CD8-positive, alpha-beta memory T cell (primary cell): ENCODE measurements at regions not wholly inside any gene's neighbourhood (a gene's known extent, or its start where the extent isn't known, plus 50 kb on each side); places are given as distances from the start of the nearest gene placed in this dataset.

Source experiments
- CTCF ChIA-PET: fragments of 350-600 bp; sonication (Branson Sonifier 250); formaldehyde crosslinking; loops from one replicate; lab custom pipeline; 2021; ENCODE audit warnings: antibody characterized with exemption; lab: Charles Lee
- POLR2A ChIA-PET: fragments of 350-600 bp; sonication (Branson Sonifier 250); formaldehyde crosslinking; loops from one replicate; lab custom pipeline; 2021; ENCODE audit warnings: antibody characterized with exemption; lab: Charles Lee
- DNase-seq, 5 donors: peaks; one replicate each; pipeline versions ENCODE4 v3.0.0 to v3.0.0-alpha.2; 2020 to 2022; ENCODE audit warnings: mixed read lengths in 1 of 5
- H3K27ac ChIP-seq: one replicate; pipeline ENCODE4 v1.7.0; 2013; ENCODE audit warnings: low read depth, mild to moderate bottlenecking, low read length, moderate library complexity
- H3K27me3 ChIP-seq: 2 replicates; pipeline ENCODE4 v1.7.0; 2013; ENCODE audit warnings: low read length, mild to moderate bottlenecking; ENCODE audit not compliant: insufficient read depth, poor library complexity, severe bottlenecking
- H3K36me3 ChIP-seq: 2 replicates; pipeline ENCODE4 v1.7.0; 2013; ENCODE audit warnings: mild to moderate bottlenecking, low read length, moderate library complexity; ENCODE audit not compliant: insufficient read depth
- H3K4me1 ChIP-seq: 2 replicates; pipeline ENCODE4 v1.7.0; 2013; ENCODE audit warnings: mild to moderate bottlenecking, low read length, moderate library complexity; ENCODE audit not compliant: insufficient read depth
- H3K4me3 ChIP-seq: 2 replicates; pipeline ENCODE4 v1.7.0; 2013; ENCODE audit warnings: mild to moderate bottlenecking, low read length
- H3K9me3 ChIP-seq: 2 replicates; pipeline ENCODE4 v1.7.0; 2013; ENCODE audit warnings: mild to moderate bottlenecking, low read length
- H3K27ac Mint-ChIP-seq, 8 donors: one replicate each; pipeline ENCODE4 v1.8.0; 2020 to 2021; ENCODE audit warnings: mixed read lengths in 8 of 8, mild to moderate bottlenecking in 6 of 8, inconsistent platforms in 3 of 8, moderate library complexity in 3 of 8
- H3K27me3 Mint-ChIP-seq, 2 donors: one replicate each; pipeline ENCODE4 v1.8.0; 2020 to 2021; ENCODE audit warnings: mixed read lengths in 2 of 2, mild to moderate bottlenecking in 1 of 2, moderate library complexity in 1 of 2
- H3K36me3 Mint-ChIP-seq, 3 donors: one replicate each; pipeline ENCODE4 v1.8.0; 2020 to 2021; ENCODE audit warnings: mixed read lengths in 3 of 3, inconsistent platforms in 1 of 3, mild to moderate bottlenecking in 1 of 3
- H3K4me1 Mint-ChIP-seq, 3 donors: one replicate each; pipeline ENCODE4 v1.8.0; 2020 to 2021; ENCODE audit warnings: mixed read lengths in 3 of 3, inconsistent platforms in 1 of 3, mild to moderate bottlenecking in 1 of 3
- H3K4me3 Mint-ChIP-seq, 7 donors: one replicate each; pipeline ENCODE4 v1.8.0; 2020 to 2021; ENCODE audit warnings: mixed read lengths in 7 of 7, mild to moderate bottlenecking in 6 of 7, moderate library complexity in 4 of 7, inconsistent platforms in 2 of 7
- H3K9me3 Mint-ChIP-seq, 5 donors: one replicate each; pipeline ENCODE4 v1.8.0; 2020 to 2022; ENCODE audit warnings: mixed read lengths in 5 of 5, mild to moderate bottlenecking in 3 of 5, moderate library complexity in 2 of 5, inconsistent platforms in 1 of 5

- Mint-ChIP-seq H3K4me3 (no peak overlapping the region), H3K36me3 (no peaks in the 10 kb centered on the region), H3K4me1 (no peaks in the 10 kb centered on the region), H3K27ac (no peak overlapping the region), H3K9me3 (peaks cover 0 to 10% (median 6%) of the 10 kb centered on the region in 5 donors), H3K27me3 (peaks cover 0 to 5% of the 10 kb centered on the region in 2 donors)
- Histone ChIP-seq H3K9me3 (no peaks in the 10 kb centered on the region), H3K4me3 (no peak overlapping the region), H3K4me1 (no peaks in the 10 kb centered on the region), H3K27me3 (no peaks in the 10 kb centered on the region), H3K36me3 (no peaks in the 10 kb centered on the region), H3K27ac (no peak overlapping the region)
- CTCF ChIA-PET = no interaction called here
- POLR2A ChIA-PET = no interaction called here
- DNase-seq = no peak
Observed at GRCh38 chr15:27679203-27679602, 419.9 kb downstream of the OCA2 start.

DNA sequence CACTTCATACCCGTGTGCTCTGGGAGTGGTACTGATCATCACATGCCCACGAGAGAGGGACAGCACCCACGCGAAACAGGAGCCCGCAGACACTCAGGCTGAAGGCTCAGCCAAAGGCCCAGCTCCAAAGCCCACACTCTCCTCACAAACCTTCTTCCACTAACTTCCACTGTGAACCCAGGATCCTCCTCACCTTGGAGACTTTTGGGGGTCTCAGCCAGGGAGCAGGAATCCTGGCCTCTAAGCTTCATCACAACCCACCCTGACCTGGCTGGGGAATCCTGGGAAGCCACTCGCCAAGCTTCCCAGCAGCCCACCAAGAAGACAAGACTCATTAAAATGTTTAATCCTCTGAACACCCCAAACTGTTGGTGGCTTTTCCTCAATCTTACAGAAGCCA is 421.2 kb downstream of the OCA2 start:
- H3K4me3 Mint-ChIP-seq = no peak overlapping the region
- H3K36me3 ChIP-seq = no peaks in the 10 kb centered on the region
- H3K27ac Mint-ChIP-seq = peak overlapping the region in 1 of 8 donors; percentile 90
- H3K9me3 Mint-ChIP-seq = peaks cover 0 to 11% (median 5%) of the 10 kb centered on the region in 5 donors
- CTCF ChIA-PET = no interaction called here
- POLR2A ChIA-PET = no interaction called here
- H3K27ac ChIP-seq = no peak overlapping the region
- H3K4me3 ChIP-seq = no peak overlapping the region
- H3K9me3 ChIP-seq = no peaks in the 10 kb centered on the region
- no peaks in the 10 kb centered on the region for H3K36me3 Mint-ChIP-seq
- DNase-seq = no peak
- no peaks in the 10 kb centered on the region for H3K4me1 ChIP-seq
- peaks cover 0 to 5% of the 10 kb centered on the region in 2 donors for H3K27me3 Mint-ChIP-seq
- H3K27me3 ChIP-seq = no peaks in the 10 kb centered on the region
- no peaks in the 10 kb centered on the region for H3K4me1 Mint-ChIP-seq

DNA sequence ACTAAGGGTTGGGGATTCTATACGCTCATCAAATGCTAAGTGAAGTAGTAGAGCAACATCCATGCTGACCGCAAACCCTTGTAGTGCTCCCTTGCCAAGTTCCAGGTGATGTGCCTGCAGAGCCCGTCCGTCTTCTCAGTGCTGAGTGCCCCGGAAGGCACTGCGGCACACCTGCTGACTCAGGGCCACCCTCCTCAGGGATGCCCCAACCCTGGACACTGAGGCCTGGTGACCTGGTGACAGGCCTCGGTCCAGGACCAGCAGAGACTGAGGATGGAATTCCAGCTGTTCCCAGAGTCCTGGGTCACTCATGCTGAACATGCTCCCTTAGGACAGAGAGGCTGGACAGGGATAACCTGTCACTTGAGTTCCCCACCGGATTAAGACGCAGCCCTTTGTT is 422.5 kb downstream of the OCA2 start:
- Histone ChIP-seq H3K36me3 (no peaks in the 10 kb centered on the region), H3K9me3 (no peaks in the 10 kb centered on the region), H3K4me1 (no peaks in the 10 kb centered on the region), H3K4me3 (no peak overlapping the region), H3K27ac (no peak overlapping the region), H3K27me3 (no peaks in the 10 kb centered on the region)
- Mint-ChIP-seq H3K27ac (no peak overlapping the region), H3K9me3 (peaks cover 0 to 15% (median 8%) of the 10 kb centered on the region in 5 donors), H3K4me3 (no peak overlapping the region), H3K36me3 (no peaks in the 10 kb centered on the region), H3K27me3 (peaks cover 0 to 5% of the 10 kb centered on the region in 2 donors), H3K4me1 (no peaks in the 10 kb centered on the region)
- CTCF ChIA-PET = no interaction called here
- POLR2A ChIA-PET = no interaction called here
- DNase-seq = no peak

DNA sequence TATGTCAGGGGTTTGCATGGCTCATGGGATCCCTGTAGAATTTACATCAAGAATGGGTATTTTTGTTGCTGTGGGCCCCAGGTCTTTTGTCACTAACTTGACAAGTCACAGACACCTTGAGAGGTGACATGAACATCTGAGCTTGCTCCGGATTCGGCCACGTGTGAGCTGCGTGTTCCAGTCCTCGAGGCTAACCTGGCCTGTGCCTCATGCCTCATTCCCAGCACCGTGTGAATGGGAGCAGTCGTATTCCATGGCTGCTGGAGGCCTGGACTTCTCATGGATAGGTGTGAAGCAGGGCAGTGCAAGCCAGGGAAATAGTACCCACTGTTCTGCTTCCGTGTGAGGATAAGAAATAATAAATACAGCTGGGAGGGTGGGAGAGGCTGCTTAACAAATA is 423.5 kb downstream of the OCA2 start:
- peaks cover 0 to 15% (median 7%) of the 10 kb centered on the region in 5 donors for H3K9me3 Mint-ChIP-seq
- ChIA-PET POLR2A (no interaction called here), CTCF (no interaction called here)
- no peaks in the 10 kb centered on the region for H3K9me3 ChIP-seq
- no peaks in the 10 kb centered on the region for H3K27me3 ChIP-seq
- no peak overlapping the region for H3K4me3 ChIP-seq
- H3K4me3 Mint-ChIP-seq = no peak overlapping the region
- no peak overlapping the region for H3K27ac Mint-ChIP-seq
- no peak overlapping the region for H3K27ac ChIP-seq
- peaks cover 0 to 5% of the 10 kb centered on the region in 2 donors for H3K27me3 Mint-ChIP-seq
- no peaks in the 10 kb centered on the region for H3K4me1 Mint-ChIP-seq
- no peak for DNase-seq
- H3K36me3 Mint-ChIP-seq = no peaks in the 10 kb centered on the region
- no peaks in the 10 kb centered on the region for H3K36me3 ChIP-seq
- no peaks in the 10 kb centered on the region for H3K4me1 ChIP-seq

- Histone ChIP-seq H3K36me3 (no peaks in the 10 kb centered on the region), H3K4me1 (no peaks in the 10 kb centered on the region), H3K27me3 (no peaks in the 10 kb centered on the region), H3K27ac (no peak overlapping the region), H3K9me3 (no peaks in the 10 kb centered on the region), H3K4me3 (no peak overlapping the region)
- Mint-ChIP-seq H3K9me3 (peaks cover 0 to 15% (median 7%) of the 10 kb centered on the region in 5 donors), H3K27ac (no peak overlapping the region), H3K4me3 (no peak overlapping the region), H3K27me3 (peaks cover 0 to 5% of the 10 kb centered on the region in 2 donors), H3K4me1 (no peaks in the 10 kb centered on the region), H3K36me3 (no peaks in the 10 kb centered on the region)
- DNase-seq = no peak
- CTCF ChIA-PET = no interaction called here
- POLR2A ChIA-PET = no interaction called here
Observed at GRCh38 chr15:27674826-27675225, 424.3 kb downstream of the OCA2 start.

GRCh38 chr15:27673766-27674445 is 425.2 kb downstream of the OCA2 start:
- Mint-ChIP-seq H3K27ac (no peak overlapping the region), H3K36me3 (no peaks in the 10 kb centered on the region), H3K4me3 (no peak overlapping the region), H3K4me1 (no peaks in the 10 kb centered on the region), H3K27me3 (peaks cover 0 to 2% of the 10 kb centered on the region in 2 donors), H3K9me3 (peaks cover 0 to 13% (median 3%) of the 10 kb centered on the region in 5 donors)
- no peaks in the 10 kb centered on the region for H3K27me3 ChIP-seq
- H3K4me1 ChIP-seq = no peaks in the 10 kb centered on the region
- H3K4me3 ChIP-seq = no peak overlapping the region
- no peaks in the 10 kb centered on the region for H3K36me3 ChIP-seq
- no peaks in the 10 kb centered on the region for H3K9me3 ChIP-seq
- DNase-seq = no peak
- H3K27ac ChIP-seq = no peak overlapping the region
- POLR2A ChIA-PET = no interaction called here
- CTCF ChIA-PET = no interaction called here

DNA sequence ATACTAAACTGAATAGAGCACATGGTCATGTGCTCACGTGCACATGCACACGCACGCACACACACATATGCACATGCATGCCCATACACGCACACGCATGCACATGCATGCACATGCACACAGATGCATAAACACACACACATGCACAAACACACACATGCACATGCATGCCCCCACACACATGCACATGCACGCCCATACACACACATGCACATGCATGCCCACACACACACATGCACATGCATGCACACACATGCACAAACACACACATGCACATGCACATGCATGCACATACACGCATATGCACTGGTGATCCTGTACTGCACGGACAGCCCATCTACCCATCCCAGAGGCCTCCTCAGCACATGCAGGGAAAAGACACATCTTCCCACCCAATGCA is 426.6 kb downstream of the OCA2 start:
- no peak for DNase-seq
- no peak overlapping the region for H3K27ac Mint-ChIP-seq
- ChIA-PET CTCF (no interaction called here), POLR2A (no interaction called here)
- H3K4me1 Mint-ChIP-seq = no peaks in the 10 kb centered on the region
- Histone ChIP-seq H3K27me3 (no peaks in the 10 kb centered on the region), H3K36me3 (no peaks in the 10 kb centered on the region), H3K9me3 (no peaks in the 10 kb centered on the region), H3K4me1 (no peaks in the 10 kb centered on the region), H3K27ac (no peak overlapping the region), H3K4me3 (no peak overlapping the region)
- no peaks in the 10 kb centered on the region for H3K36me3 Mint-ChIP-seq
- no peaks in the 10 kb centered on the region for H3K27me3 Mint-ChIP-seq
- H3K4me3 Mint-ChIP-seq = no peak overlapping the region
- peaks cover 0 to 10% (median 3%) of the 10 kb centered on the region in 5 donors for H3K9me3 Mint-ChIP-seq

DNA sequence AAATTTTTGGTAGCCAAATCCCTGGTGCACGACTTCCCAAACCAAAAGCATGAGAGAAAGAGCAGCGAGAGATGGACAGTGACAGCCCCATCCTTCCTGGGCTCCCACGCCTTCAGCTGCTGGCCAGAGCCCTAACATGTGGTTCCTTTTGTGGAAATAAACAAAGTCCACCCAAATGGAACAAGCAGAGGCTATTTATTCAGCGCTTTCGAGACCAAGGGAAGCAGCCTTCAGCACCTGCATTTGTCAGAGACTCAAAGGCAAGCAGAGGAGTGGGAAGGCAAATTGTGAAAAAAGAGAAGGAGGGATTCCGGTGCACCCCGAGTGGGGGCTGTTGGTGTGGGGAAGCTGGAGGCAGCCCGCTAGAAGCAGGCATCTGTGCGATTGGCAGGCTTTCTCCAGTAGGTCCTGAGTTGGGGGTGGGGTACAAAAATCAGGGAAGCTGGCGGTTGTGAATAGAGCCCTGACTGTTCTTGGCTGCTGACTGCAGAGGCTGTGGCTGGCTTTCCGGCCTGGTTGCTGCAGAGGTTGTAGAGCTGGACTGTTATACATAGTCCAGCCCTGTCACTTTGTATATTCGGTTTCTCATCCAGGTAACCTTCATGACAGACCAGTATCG is 427.2 kb downstream of the OCA2 start:
- Histone ChIP-seq H3K27ac (no peak overlapping the region), H3K27me3 (no peaks in the 10 kb centered on the region), H3K4me3 (no peak overlapping the region), H3K9me3 (no peaks in the 10 kb centered on the region), H3K36me3 (no peaks in the 10 kb centered on the region), H3K4me1 (no peaks in the 10 kb centered on the region)
- Mint-ChIP-seq H3K27me3 (no peaks in the 10 kb centered on the region), H3K27ac (no peak overlapping the region), H3K4me1 (no peaks in the 10 kb centered on the region), H3K4me3 (no peak overlapping the region), H3K9me3 (peaks cover 0 to 10% (median 4%) of the 10 kb centered on the region in 5 donors), H3K36me3 (peaks cover 0 to under 1% (median 0%) of the 10 kb centered on the region in 3 donors)
- CTCF ChIA-PET = no interaction called here
- POLR2A ChIA-PET = no interaction called here
- DNase-seq = no peak
